Right ventricle myocardium superior (tissue), 1 donor: ENCODE measurements at regions not wholly inside any gene's neighbourhood (a gene's known extent, or its start where the extent isn't known, plus 50 kb on each side); places are given as distances from the start of the nearest gene placed in this dataset.

Experiments used
- ATAC-seq: fragments of 200-7000 bp; cut with Tn5 transposase; one replicate; pipeline ENCODE4 v1.9.1; 2020; ENCODE audit warnings: mild to moderate bottlenecking; ENCODE audit not compliant: poor library complexity
- DNase-seq: peaks from one replicate; pipeline ENCODE4 v3.0.0-alpha.2; 2020
- intact Hi-C: fragments of 100-400 bp; cut with DNase I; formaldehyde crosslinking; loops from one replicate; pipeline ENCODE4 v1.11.2; 2022
- donor health status: DM: no; HTN: yes; CAD: no; lungs with severe emphysema.

DNA sequence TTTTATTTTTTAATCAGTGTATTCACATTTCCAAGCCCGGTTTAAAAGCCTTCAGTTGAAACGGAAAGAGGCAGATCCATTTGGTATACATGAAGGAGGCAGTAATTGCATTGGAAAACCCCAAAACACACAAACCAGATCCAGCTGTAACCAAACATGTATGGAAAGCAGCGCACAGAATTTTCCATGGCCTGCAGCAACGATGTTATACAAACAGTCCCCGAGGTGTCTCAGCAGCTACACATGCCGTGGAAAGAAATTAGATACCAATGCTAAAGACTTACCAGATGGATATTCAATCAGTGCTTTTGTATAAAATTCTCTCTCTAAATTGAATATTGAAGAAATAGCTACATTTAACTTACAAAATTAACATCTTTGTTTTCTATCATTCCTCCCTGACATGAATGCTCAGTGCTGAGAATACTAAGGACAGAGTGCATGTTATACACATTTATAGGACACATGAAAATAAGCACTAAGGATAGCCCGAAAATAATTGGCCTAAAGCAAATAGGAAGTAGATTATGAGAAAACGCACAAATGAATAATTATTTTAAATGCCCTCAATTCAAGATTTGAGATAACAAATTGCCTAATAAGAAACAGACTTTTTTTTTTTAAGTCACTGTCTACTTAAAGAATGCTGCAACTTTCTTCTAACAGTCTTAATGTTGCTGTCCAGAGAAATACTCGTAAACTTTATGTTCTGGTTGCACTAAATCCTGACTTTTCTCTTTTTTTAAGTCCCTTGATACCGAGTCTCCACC, 713.1 kb downstream of the HDGFL1 start:
- intact Hi-C loops: no loop called here
- ATAC-seq (no peak), DNase-seq (no peak)

DNA sequence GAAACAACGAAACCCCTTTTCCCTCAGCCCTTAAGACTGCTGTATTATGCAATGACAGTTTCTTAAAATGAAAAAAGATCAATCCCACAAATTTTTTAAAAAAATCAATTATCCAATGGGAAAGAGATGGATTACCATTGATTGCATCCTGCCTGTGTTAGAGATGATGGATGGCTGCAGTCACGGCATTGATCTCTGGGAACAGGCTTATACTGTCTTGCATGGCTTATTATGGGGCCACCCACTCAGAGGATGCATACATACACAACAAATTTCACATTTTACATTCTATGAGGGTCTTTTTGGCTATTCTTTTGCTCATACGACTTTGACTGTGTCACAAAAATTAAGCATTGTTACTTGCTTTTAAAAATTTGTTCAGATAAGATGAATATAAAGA, 724.3 kb downstream of the HDGFL1 start:
- DNase-seq (no peak), ATAC-seq (no peak)
- intact Hi-C loops: no loop called here

DNA sequence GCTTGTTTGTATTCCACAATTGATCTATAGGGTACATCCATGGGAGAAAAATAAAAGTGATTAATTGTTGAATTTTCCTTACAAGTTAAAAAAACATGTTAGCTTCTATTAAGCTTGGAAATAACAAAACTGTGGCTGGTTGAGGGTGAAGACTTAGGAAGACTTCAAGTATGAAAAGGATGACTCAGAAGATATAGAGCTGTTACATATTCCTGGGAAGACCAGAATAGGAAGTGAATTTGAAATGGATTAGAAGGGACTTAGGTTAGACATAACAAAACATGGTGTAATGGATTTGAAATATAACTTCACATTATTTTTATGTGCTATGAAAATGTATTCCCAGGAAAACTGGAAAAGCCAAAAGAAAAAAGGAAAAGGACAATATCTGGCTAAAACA, 732.2 kb downstream of the HDGFL1 start:
- DNase-seq (no peak), ATAC-seq (no peak)
- intact Hi-C loops: no loop called here

DNA sequence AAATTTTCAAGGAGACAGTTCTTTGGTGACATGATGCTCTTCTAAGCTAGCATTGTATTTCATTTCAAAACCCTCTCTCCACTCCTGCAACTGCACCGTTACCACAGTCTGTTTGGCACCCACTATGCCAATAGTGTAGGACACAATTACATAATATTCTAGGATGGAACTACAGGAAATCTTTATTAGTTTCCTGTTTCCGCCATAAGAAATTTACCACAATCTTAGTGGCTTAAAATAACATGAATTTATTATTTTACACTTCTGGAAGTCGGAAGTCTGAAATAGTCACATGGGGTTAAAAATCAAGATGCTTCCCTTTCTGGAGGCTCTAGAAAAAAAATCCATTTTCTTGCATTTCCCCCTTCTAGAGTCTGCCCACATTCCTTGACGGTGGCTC, 733.1 kb downstream of the HDGFL1 start:
- DNase-seq: no peak
- intact Hi-C loops: no loop called here
- ATAC-seq: no peak

DNA sequence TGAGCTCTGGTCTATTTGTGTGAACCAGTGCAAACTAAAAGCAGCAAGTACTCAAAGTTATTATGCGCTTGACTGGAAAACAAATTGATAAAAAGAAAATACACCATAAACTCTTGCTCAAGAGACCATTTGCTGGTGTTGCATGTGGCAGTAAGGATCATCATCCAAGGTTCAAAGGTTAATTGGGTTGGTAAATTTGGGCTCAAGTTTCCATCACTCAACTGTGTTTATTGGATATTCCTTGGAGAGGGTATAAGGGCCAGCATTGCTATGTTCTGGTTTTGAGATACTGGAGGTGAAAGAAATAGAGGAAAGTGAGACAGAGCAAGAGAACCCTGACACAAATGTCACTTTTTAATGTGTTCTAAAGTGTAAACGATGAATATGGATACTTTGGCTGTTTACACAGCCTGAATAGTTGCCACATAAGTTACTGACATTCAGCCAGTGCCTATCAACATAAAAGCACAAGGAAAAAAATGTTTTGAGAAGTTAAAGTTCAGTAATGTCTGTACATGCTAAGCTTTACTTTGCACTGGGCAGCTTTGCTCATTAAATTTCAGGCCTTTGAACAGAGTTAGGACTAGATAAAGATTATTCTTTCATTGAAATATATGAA, 736.1 kb downstream of the HDGFL1 start:
- ATAC-seq (no peak), DNase-seq (no peak)
- intact Hi-C loops: no loop called here

DNA sequence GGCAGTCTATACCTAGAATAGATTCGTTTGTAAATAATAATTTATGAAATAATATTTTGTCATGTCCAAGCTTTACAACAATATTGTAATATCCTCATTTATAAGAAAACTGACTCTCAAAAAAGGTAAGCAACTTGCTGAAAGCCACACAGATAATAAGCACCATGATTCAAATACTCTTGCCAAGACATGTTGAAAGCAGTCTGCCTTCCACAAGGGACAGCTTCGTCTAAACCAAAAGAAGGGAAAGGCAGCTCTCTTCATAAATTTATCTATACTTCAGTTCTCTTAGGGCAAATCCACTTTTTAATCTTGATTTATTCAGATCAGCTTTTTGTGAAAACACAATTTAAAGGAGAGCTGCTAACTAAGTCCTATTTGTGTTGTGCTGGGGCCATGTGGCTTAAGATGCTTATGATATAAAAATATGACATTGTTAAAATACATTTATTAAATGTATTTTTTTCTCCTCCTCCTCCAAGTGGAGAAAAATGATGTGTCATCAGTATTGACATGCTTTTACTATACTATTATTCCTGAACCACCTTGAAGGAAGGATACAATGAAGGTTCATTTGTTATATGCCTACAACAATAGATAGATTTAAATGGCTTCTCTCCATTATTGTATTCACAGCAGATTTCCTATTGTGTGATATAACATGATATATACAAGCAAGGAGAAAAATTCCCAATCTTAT, 737.0 kb downstream of the HDGFL1 start:
- intact Hi-C loops: no loop called here
- no peak for DNase-seq
- no peak for ATAC-seq

DNA sequence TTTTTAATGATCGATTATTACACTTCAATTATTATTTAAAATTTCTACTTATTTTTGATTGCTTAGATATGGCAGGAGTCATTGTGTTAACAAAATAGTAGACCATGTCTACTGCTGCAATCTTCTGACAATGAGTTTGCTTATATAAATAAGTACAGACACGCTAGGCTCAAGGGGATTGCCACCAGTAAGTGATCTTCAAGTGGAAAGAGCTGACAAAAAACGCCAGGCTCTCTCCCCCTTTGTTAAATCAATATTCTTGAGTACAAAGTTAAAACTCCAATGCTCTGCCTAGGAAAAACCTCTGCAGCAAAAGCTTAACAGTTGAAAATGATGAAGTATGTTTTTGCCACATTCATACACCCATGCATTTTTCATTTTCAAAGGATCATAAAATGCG, 738.1 kb downstream of the HDGFL1 start:
- intact Hi-C loops: no loop called here
- ATAC-seq (no peak), DNase-seq (no peak)

DNA sequence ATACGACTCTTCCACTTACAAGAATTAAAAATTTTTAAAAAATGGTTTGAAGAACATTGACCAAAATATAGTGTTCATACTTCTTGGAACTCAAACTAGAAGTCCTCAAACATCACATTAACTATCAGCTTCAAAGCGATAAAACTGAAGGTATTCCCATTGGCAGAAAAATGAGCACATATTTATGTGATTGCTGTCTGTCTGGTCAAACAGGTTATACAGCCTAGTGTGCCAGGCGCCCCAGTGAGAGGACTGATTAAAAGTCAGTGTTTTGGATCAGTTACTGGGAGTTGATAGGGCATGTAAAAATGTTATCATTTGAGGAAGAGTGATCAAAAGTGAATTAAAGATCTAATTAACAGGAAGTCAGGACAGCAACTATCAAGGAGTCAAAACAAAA, 738.8 kb downstream of the HDGFL1 start:
- DNase-seq (no peak), ATAC-seq (no peak)
- intact Hi-C loops: no loop called here

DNA sequence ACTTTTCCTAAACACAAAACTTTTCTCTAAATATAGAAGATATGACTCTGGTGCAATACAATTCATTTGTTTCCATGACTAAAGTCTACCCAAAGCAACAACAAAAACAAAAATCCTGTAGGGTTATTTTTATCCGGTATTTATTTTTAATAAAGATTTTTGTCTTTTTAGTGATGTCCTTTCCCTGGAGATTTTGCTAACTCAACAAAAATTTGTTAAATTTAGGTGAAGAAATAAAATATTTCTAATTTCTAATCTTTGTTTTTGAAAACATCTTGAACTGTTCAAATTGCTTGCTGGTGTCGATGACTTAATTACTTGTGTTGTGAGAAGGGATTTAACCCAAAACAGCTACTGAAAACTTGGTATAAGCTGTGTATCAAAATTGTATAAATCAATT, 741.8 kb downstream of the HDGFL1 start:
- DNase-seq: no peak
- no peak for ATAC-seq
- intact Hi-C loops: no loop called here

DNA sequence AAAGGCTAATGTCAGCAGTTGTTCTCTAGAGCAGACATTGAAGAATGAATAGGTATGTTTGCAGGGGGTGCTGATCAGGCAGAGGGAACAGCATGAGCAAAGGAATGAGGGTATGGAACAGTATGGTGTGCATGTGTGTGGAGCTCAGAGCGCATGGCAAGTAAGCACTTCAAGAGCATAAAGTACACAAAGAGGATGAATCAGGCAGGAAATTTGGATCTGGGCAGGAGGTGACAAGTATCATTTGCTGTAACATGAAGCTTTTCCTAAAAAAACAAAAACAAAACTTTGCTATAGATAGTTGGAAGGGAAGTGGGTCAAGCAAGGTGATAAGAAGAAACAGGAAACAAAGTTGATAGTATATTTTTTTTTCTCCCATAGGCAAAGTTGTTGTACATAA, 746.8 kb downstream of the HDGFL1 start:
- intact Hi-C loops: no loop called here
- ATAC-seq (no peak), DNase-seq (no peak)

DNA sequence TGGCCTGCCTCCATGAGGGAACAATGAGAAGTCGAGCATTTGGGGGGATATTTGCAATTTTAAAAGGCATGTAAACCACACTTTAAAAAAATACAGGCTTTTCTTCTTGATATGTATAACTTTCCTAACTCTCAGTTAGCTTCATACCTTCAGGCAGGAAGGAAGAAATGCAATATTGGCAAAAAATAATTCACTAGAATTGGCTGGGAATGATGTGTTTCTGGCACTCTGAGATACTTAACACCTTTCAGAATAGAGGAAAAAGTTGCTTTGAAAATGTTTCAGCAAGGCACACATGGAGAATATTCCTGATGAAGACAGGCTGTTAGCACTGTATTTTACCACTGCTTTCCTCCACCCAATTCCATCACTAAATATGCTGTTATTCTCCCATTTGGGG, 747.6 kb downstream of the HDGFL1 start:
- no peak for ATAC-seq
- intact Hi-C loops: no loop called here
- no peak for DNase-seq

DNA sequence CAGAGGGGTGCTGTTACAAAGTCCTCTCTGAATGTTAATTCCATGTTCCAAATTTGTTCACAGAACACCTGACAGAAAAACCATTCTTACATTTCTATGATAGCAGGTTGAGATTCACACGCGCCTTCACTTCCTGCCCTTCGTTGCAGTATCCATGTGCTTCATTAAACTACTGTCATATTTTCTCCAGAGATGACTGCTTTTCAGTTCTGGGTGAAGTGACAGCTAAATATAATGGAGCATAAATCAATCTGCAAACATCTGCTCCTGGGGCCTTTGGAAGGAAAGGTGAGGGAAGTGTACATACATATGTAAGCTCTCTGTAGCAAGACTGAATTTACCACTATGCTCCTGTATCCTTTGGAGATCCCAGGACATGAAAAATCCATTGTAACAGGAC, 750.2 kb downstream of the HDGFL1 start:
- DNase-seq (no peak), ATAC-seq (no peak)
- intact Hi-C loops: no loop called here

DNA sequence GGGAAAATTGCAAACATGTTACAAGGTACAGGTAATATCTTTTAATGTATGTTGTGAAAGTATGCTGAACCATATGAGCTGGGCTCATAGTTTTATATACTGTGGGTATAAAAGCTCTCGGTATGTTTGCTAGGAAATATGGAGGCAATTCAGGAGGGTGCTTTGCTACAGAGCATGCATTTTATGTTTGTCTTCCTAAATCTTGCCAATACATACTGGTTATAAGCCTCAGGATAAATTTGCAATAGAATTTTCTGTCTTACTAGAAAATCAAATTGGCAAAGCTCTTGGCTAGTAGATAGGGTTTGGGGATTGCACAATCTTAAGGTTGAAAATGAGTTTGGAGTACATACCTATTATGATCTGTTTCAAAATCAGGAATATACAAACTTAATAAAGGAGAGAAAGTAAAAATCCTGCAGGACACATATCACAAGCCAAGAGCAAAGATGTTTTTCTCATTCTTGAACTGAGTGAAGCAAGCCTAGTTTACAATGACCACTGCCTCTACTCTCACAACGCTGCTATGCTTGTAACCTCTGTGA, 751.2 kb downstream of the HDGFL1 start:
- intact Hi-C loops: no loop called here
- no peak for ATAC-seq

DNA sequence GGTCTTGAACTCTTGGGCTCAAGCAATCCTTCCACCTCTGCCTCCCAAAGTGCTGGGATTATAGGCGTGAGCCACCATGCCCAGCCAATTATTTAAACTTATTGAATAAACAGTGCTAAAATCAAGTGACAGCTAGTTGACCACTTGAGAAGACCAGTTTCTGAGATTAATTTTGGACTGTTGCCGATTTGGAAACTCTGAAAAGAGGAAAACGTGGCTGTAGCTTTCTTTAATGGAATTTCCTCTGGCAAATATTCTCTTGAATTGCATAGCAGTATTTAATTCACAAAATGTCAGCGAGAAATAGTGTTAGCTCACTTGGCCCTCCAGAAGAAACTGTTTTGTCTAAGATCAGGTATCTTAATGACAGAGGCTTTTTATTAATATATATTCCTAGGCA, 754.5 kb downstream of the HDGFL1 start:
- no peak for DNase-seq
- ATAC-seq: no peak
- intact Hi-C loops: no loop called here

More for the DNA sequence above, 751.2 kb downstream of the HDGFL1 start:
- no peak for DNase-seq

DNA sequence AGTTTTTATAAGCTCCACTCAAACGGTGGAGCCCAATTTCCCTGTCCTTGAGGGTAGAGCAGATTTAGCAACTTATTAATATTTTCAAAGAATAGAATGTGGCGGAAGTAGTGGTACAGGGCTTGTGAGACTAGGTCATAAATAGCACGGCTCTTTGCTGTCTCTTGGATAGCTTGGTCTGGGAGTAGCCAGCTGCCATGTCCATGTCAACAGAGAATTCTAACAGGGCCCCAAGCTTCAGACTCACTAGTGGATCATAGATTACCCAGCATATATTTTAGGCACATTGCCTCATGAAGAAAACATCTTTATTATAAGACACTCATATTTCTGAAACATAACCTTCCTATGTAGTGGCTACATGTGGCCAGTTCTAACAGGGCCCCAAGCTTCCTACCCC, 755.7 kb downstream of the HDGFL1 start:
- DNase-seq: no peak
- intact Hi-C loops: no loop called here
- no peak for ATAC-seq

DNA sequence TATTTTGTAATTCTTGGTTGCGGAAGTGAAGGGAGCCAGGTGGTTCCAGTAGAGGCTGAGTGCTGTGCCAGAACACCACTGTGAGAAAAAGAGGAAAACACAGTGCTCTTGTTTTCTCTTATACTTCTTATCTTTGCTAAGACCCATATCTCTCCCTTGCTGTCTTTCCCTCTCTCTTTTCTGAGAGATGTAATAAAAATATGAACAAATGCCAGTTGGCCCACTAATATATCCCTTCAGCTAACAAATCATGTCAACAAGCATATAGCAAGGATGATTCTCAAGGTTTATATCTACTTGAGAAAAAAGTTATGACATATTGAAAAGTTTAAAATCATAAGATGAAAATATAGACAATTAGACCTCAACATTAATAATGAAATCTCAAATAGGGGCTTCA, 758.3 kb downstream of the HDGFL1 start:
- no peak for ATAC-seq
- intact Hi-C loops: no loop called here
- DNase-seq: no peak

DNA sequence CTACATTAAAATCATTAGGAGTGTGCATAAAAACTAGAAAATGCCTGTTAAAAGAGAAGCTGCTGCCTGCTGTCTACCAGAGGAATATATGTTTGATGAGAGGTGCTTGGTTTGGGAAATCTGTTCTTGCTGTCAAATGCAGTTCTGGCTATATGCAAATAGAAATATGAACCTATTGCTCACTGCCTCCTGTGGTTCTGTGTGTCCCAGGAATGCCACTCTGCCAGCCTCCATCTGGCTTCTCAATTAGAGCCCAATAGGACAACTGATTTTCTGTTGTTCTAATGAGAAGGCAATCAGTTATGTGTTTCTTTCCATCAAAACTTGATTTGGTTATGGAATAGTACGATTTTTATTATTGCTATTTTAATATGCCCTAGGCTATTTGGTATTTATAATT, 759.7 kb downstream of the HDGFL1 start:
- ATAC-seq (no peak), DNase-seq (no peak)
- intact Hi-C loops: no loop called here

DNA sequence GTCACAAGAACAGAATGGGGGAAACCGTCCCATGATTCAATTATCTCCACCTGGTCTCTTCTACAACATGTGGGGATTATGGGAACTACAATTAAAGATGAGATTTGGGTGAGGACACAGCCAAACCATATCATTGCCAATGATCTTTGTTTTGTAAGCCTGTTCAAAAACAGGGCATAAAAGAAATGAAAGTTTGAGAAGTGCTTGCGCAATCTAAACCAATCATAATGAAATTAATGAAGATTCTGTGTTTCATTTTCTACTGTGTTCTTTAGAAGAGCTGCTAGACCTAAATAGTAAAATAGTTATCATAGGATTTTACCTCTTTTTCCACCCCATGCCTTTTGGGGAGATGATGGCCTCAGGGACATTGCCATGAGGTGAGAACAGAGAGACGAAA, 761.3 kb downstream of the HDGFL1 start:
- DNase-seq (no peak), ATAC-seq (no peak)
- intact Hi-C loops: no loop called here

DNA sequence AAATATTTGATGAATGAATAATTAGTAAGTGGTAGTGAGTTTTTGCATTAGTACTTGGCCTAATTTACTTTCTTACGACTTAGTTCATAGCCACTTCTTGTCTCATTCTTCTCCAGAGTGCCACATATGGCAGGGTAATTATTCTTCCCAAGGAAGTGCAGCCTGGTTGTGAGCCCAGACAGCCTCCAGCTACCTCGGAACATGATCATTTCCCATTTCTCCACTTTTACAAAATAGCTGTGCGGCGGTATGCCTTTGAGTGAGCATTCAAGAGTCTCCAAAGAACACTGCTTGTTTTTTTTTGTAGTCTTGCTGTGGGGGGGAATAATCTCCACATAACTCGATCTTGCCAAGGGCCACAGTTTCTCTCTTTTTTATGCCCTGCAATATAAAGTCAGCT, 765.0 kb downstream of the HDGFL1 start:
- intact Hi-C loops: no loop called here
- DNase-seq: no peak

DNA sequence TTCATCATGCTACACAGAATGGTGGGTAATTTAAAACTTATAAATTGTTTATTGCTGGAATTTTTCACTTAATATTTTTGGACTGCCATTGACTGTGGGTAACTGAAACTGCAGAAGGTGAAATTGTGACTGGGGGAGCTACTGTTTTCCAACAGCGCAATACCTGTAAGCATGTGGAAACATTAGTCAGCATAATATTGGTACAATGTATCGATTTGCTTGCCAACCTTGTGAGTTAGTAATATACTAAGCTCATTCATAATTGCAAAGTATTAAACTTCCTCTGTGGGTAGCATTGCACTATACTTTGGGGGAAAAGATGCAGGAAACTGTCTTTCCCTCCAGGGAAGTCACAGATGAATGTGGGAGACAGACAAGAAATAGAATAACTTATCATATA, 766.5 kb downstream of the HDGFL1 start:
- ATAC-seq (no peak), DNase-seq (no peak)
- intact Hi-C loops: no loop called here

More for the DNA sequence above, 765.0 kb downstream of the HDGFL1 start:
- ATAC-seq: no peak
